Fibroblast of skin of left biceps (primary cell): ENCODE measurements at regions not wholly inside any gene's neighbourhood (a gene's known extent, or its start where the extent isn't known, plus 50 kb on each side); places are given as distances from the start of the nearest gene placed in this dataset.

ENCODE experiments used
- DNase-seq, 2 experiments: peaks; one replicate each; pipeline ENCODE4 v3.0.0-alpha.2; 2013; ENCODE audit warnings: low read depth in 2 of 2

GRCh38 chr4:23539969-23540569 lies 349.8 kb downstream of the PPARGC1A start:
- DNase-seq, result no peak

- DNase-seq, result no peak
Observed at GRCh38 chr4:23533859-23534258, 356.0 kb downstream of the PPARGC1A start.

GRCh38 chr4:23516716-23517115 lies 373.1 kb downstream of the PPARGC1A start:
- DNase-seq, result no peak

GRCh38 chr4:23504083-23504482 lies 385.8 kb downstream of the PPARGC1A start:
- DNase-seq, result no peak

GRCh38 chr4:23500894-23501449 lies 388.9 kb downstream of the PPARGC1A start:
- DNase-seq, result no peak

GRCh38 chr4:23485801-23486200 lies 404.0 kb downstream of the PPARGC1A start:
- no peak for DNase-seq

- DNase-seq, result no peak
Observed at GRCh38 chr4:23484689-23485088, 405.2 kb downstream of the PPARGC1A start.

- DNase-seq, result no peak
Observed at GRCh38 chr4:23483320-23483960, 406.4 kb downstream of the PPARGC1A start.

- no peak for DNase-seq
Observed at GRCh38 chr4:23481566-23481965, 408.3 kb downstream of the PPARGC1A start.

GRCh38 chr4:23477905-23478304 lies 411.9 kb downstream of the PPARGC1A start:
- DNase-seq, result no peak

GRCh38 chr4:23476515-23477090 lies 413.2 kb downstream of the PPARGC1A start:
- DNase-seq, result no peak

- no peak for DNase-seq
Observed at GRCh38 chr4:23463071-23463470, 426.8 kb downstream of the PPARGC1A start.

GRCh38 chr4:23458054-23458453 lies 431.8 kb downstream of the PPARGC1A start:
- no peak for DNase-seq

GRCh38 chr4:23456864-23457263 lies 433.0 kb downstream of the PPARGC1A start:
- no peak for DNase-seq

GRCh38 chr4:23455456-23456158 lies 434.2 kb downstream of the PPARGC1A start:
- DNase-seq, result no peak

GRCh38 chr4:23441530-23442069 lies 448.2 kb downstream of the PPARGC1A start:
- no peak for DNase-seq

GRCh38 chr4:23438764-23439163 lies 451.1 kb downstream of the PPARGC1A start:
- no peak for DNase-seq

GRCh38 chr4:23429497-23429896 lies 460.4 kb downstream of the PPARGC1A start:
- DNase-seq, result no peak

- no peak for DNase-seq
Observed at GRCh38 chr4:23425570-23425969, 464.3 kb downstream of the PPARGC1A start.

GRCh38 chr4:23423540-23423939 lies 466.3 kb downstream of the PPARGC1A start:
- DNase-seq, result no peak

- DNase-seq, result no peak
Observed at GRCh38 chr4:23422878-23423277, 467.0 kb downstream of the PPARGC1A start.

GRCh38 chr4:23413631-23414030 lies 476.2 kb downstream of the PPARGC1A start:
- peak; percentile 3 to 17 for DNase-seq
